ENCODE measurements at regions not wholly inside any gene's neighbourhood (a gene's known extent, or its start where the extent isn't known, plus 50 kb on each side); places are given as distances from the start of the nearest gene placed in this dataset.

GRCh38 chr7:10205696-10206095 is 768.0 kb upstream of the PHF14 start:
- no peak for TF ChIP-seq CTCF (conservative IDR thresholded peaks at IDR 0.05; ENCODE audit: low read depth, low read length)
- no peak for TF ChIP-seq EZH2 (IDR thresholded peaks at IDR 0.05; ENCODE audit: borderline replicate concordance, low read depth, low read length, poor library complexity, severe bottlenecking)
